Lower leg skin (tissue), 3 donors: ENCODE measurements at regions not wholly inside any gene's neighbourhood (a gene's known extent, or its start where the extent isn't known, plus 50 kb on each side); places are given as distances from the start of the nearest gene placed in this dataset.

Experiments used
- CTCF ChIP-seq, 3 donors: fragments of 450-650 bp; IDR thresholded peaks; one replicate each; pipeline ENCODE4 v1.5.1; 2016; ENCODE audit warnings: antibody characterized with exemption in 3 of 3, mild to moderate bottlenecking in 3 of 3, moderate library complexity in 2 of 3
- POLR2A ChIP-seq, 2 donors: fragments of 450-650 bp; IDR thresholded peaks; one replicate each; pipeline ENCODE4 v1.6.1; 2016 to 2017; ENCODE audit warnings: antibody characterized with exemption in 2 of 2, mild to moderate bottlenecking in 1 of 2, moderate library complexity in 1 of 2

GRCh38 chr4:4788573-4788972 lies 70.9 kb upstream of the MSX1 start:
- TF ChIP-seq CTCF (IDR thresholded peaks at IDR 0.05) (no peak), POLR2A (IDR thresholded peaks at IDR 0.05) (no peak)
